ENCODE measurements at regions not wholly inside any gene's neighbourhood (a gene's known extent, or its start where the extent isn't known, plus 50 kb on each side); places are given as distances from the start of the nearest gene placed in this dataset.

DNA sequence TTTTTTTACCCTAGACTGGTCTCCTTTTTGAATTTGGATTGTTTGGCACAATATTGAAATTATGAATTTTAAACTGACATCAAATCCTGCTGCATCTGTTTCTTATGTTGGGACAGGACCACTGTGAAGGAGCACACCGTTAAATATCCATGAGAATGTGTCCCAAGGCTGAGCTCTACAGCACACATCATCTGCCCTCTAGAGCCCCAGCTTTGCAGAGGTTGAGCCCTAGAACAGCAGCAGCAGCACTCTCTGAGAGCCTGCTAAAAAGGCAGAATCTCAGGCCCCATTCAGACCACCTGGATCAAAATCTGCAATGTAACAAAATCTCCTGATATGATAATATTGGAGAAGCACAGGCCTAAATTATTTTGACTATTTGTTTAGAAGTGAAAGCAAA, 192.1 kb upstream of the CCN2 start:
- Histone ChIP-seq H3K9ac (ENCODE audit: insufficient read depth, low read length, poor library complexity, severe bottlenecking) (no peak overlapping the region), H3K27me3 (ENCODE audit: control insufficient read depth in 2 of 2, insufficient read depth in 2 of 2, low read length in 2 of 2) (no peaks in the 10 kb centered on the region), H3K4me3 (replicated peaks in 1 of 3; ENCODE audit: low read depth in 2 of 3, low read length in 3 of 3) (no peak overlapping the region), H3K9me3 (replicated peaks in 1 of 2; ENCODE audit: control insufficient read depth in 1 of 2, insufficient read depth in 1 of 2, low read length in 2 of 2) (no peaks in the 10 kb centered on the region), H3K4me1 (ENCODE audit: control insufficient read depth in 1 of 2, insufficient read depth in 2 of 2, low read length in 2 of 2) (no peaks in the 10 kb centered on the region), H3K79me2 (ENCODE audit: insufficient read depth, low read length) (no peaks in the 10 kb centered on the region), H4K20me1 (ENCODE audit: insufficient read depth, low read length) (no peaks in the 10 kb centered on the region), H3K36me3 (replicated peaks in 1 of 2; ENCODE audit: control insufficient read depth in 1 of 2, insufficient read depth in 2 of 2, low read length in 2 of 2) (no peaks in the 10 kb centered on the region), H3K4me2 (replicated peaks; ENCODE audit: extremely low read depth, low read length, poor library complexity, severe bottlenecking) (no peak overlapping the region), H3K27ac (ENCODE audit: low read depth in 1 of 2, low read length in 2 of 2) (no peak overlapping the region), H2AFZ (ENCODE audit: insufficient read depth, low read depth, low read length, poor library complexity, severe bottlenecking) (no peak overlapping the region)
- intact Hi-C loops (cut with micrococcal nuclease), result no loop called here
- TF ChIP-seq, protein P1, sequence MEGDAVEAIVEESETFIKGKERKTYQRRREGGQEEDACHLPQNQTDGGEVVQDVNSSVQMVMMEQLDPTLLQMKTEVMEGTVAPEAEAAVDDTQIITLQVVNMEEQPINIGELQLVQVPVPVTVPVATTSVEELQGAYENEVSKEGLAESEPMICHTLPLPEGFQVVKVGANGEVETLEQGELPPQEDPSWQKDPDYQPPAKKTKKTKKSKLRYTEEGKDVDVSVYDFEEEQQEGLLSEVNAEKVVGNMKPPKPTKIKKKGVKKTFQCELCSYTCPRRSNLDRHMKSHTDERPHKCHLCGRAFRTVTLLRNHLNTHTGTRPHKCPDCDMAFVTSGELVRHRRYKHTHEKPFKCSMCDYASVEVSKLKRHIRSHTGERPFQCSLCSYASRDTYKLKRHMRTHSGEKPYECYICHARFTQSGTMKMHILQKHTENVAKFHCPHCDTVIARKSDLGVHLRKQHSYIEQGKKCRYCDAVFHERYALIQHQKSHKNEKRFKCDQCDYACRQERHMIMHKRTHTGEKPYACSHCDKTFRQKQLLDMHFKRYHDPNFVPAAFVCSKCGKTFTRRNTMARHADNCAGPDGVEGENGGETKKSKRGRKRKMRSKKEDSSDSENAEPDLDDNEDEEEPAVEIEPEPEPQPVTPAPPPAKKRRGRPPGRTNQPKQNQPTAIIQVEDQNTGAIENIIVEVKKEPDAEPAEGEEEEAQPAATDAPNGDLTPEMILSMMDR (IDR thresholded peaks at IDR 0.05), result no peak
- peaks cover 0 to 1% (median 0%) of the 10 kb centered on the region in 3 donors for H3K27me3 Mint-ChIP-seq (ENCODE audit: low read depth in 3 of 3)
- DNase-seq, result no peak
- 100% methylated on average over 1 of the region's 1 CpG for WGBS (ENCODE audit: insufficient coverage)
- no peaks in the 10 kb centered on the region for H3K36me3 Mint-ChIP-seq
- no peak overlapping the region for H3K27ac Mint-ChIP-seq
- no peak overlapping the region for H3K4me3 Mint-ChIP-seq
- peaks cover 0 to 3% (median 0%) of the 10 kb centered on the region in 7 donors for H3K9me3 Mint-ChIP-seq
- H3K4me1 Mint-ChIP-seq, result no peaks in the 10 kb centered on the region

DNA sequence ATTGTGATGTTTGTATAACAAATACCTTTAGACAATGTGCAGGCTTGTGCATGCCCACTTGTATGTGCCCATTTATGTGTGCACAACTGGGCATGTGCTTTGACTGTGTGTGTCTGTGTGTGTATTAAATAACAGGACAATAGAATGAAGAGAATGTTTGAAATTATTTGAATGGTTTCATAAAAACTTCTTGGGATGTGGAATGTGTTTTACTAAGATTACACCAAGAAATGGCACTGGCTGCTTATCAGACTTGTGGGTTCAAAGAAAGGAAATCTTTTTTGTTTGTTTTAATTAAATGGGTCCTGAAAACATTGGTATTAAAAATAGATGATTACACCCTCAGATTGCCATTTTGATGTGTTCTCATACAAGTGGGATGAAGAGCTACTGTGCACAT, 191.6 kb upstream of the CCN2 start:
- Mint-ChIP-seq H3K4me1 (no peaks in the 10 kb centered on the region), H3K27ac (no peak overlapping the region), H3K36me3 (no peaks in the 10 kb centered on the region), H3K27me3 (ENCODE audit: low read depth in 3 of 3) (peaks cover 0 to 1% (median 0%) of the 10 kb centered on the region in 3 donors), H3K4me3 (no peak overlapping the region), H3K9me3 (peaks cover 0 to 3% (median 0%) of the 10 kb centered on the region in 7 donors)
- Histone ChIP-seq H3K27ac (ENCODE audit: low read depth in 1 of 2, low read length in 2 of 2) (no peak overlapping the region), H3K4me3 (replicated peaks in 1 of 3; ENCODE audit: low read depth in 2 of 3, low read length in 3 of 3) (no peak overlapping the region), H3K9ac (ENCODE audit: insufficient read depth, low read length, poor library complexity, severe bottlenecking) (no peak overlapping the region), H2AFZ (ENCODE audit: insufficient read depth, low read depth, low read length, poor library complexity, severe bottlenecking) (no peak overlapping the region), H3K9me3 (replicated peaks in 1 of 2; ENCODE audit: control insufficient read depth in 1 of 2, insufficient read depth in 1 of 2, low read length in 2 of 2) (no peaks in the 10 kb centered on the region), H3K4me2 (replicated peaks; ENCODE audit: extremely low read depth, low read length, poor library complexity, severe bottlenecking) (no peak overlapping the region), H4K20me1 (ENCODE audit: insufficient read depth, low read length) (no peaks in the 10 kb centered on the region), H3K4me1 (ENCODE audit: control insufficient read depth in 1 of 2, insufficient read depth in 2 of 2, low read length in 2 of 2) (no peaks in the 10 kb centered on the region), H3K79me2 (ENCODE audit: insufficient read depth, low read length) (no peaks in the 10 kb centered on the region), H3K36me3 (replicated peaks in 1 of 2; ENCODE audit: control insufficient read depth in 1 of 2, insufficient read depth in 2 of 2, low read length in 2 of 2) (no peaks in the 10 kb centered on the region), H3K27me3 (ENCODE audit: control insufficient read depth in 2 of 2, insufficient read depth in 2 of 2, low read length in 2 of 2) (no peaks in the 10 kb centered on the region)
- TF ChIP-seq, protein P1 (IDR thresholded peaks at IDR 0.05), result no peak
- DNase-seq, result no peak
- intact Hi-C loops (cut with micrococcal nuclease), result no loop called here

Measured in CD14-positive monocyte (primary cell).